Ectodermal cell (in vitro differentiated cells): ENCODE measurements at regions not wholly inside any gene's neighbourhood (a gene's known extent, or its start where the extent isn't known, plus 50 kb on each side); places are given as distances from the start of the nearest gene placed in this dataset.

Source experiments
- H3K27ac ChIP-seq: 2 replicates; pipeline ENCODE4 v1.7.0; 2013; ENCODE audit warnings: mild to moderate bottlenecking, low read depth, low read length; ENCODE audit not compliant: insufficient read depth, poor library complexity, severe bottlenecking
- H3K27me3 ChIP-seq: 2 replicates; pipeline ENCODE4 v1.7.0; 2013; ENCODE audit warnings: mild to moderate bottlenecking, low read length; ENCODE audit not compliant: insufficient read depth, control insufficient read depth, poor library complexity, severe bottlenecking
- H3K36me3 ChIP-seq: one replicate; pipeline ENCODE4 v1.7.0; 2013; ENCODE audit warnings: low read length; ENCODE audit not compliant: control insufficient read depth, insufficient read depth
- H3K4me1 ChIP-seq: one replicate; pipeline ENCODE4 v1.7.0; 2013; ENCODE audit warnings: low read length; ENCODE audit not compliant: control insufficient read depth, insufficient read depth
- H3K4me3 ChIP-seq: 2 replicates; pipeline ENCODE4 v1.7.0; 2013; ENCODE audit warnings: low read depth, low read length, control low read depth; ENCODE audit not compliant: insufficient read depth
- H3K9me3 ChIP-seq: 2 replicates; pipeline ENCODE4 v1.7.0; 2013; ENCODE audit warnings: mild to moderate bottlenecking, low read length, moderate library complexity; ENCODE audit not compliant: control insufficient read depth
- WGBS, 2 experiments: methylation state at CpG; one replicate each; pipeline ENCODE4 v1.1.7; 2013; ENCODE audit warnings: missing lambda C conversion rate in 2 of 2; 5-methylcytosine and 5-hydroxymethylcytosine counted together

- WGBS, 2 experiments = 38 to 44% methylated on average over 8 of the region's 8 CpGs
- H3K36me3 ChIP-seq = no peaks in the 10 kb centered on the region
- H3K27ac ChIP-seq = no peak overlapping the region
- no peak overlapping the region for H3K4me3 ChIP-seq
- no peaks in the 10 kb centered on the region for H3K27me3 ChIP-seq
- no peaks in the 10 kb centered on the region for H3K9me3 ChIP-seq
- no peaks in the 10 kb centered on the region for H3K4me1 ChIP-seq
Measured at GRCh38 chrX:4249401-4249800, 536.0 kb upstream of the PRKX start.

DNA sequence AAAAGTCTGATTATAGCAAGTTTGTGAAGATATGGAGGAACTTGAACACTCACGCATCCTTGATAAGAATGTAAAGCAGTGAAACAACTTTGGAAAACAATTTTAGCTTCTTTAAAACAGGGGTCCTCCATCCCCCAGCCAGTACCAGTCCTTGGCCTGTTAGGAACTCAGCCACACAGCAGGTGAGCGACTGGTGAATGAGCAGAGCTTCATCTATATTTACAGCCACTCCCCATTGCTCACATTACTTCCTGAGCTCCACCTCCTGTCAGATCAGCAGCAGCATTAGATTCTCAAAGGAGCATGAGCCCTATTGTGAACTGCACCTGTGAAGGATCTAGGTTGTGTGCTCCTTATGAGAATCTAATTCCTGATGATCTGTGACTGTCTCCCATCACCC, 530.3 kb upstream of the PRKX start:
- WGBS, 2 experiments = 94 to 100% methylated on average over 1 to 2 of the region's 2 CpGs
- Histone ChIP-seq H3K9me3 (no peaks in the 10 kb centered on the region), H3K36me3 (no peaks in the 10 kb centered on the region), H3K27me3 (no peaks in the 10 kb centered on the region), H3K4me3 (no peak overlapping the region), H3K27ac (no peak overlapping the region), H3K4me1 (no peaks in the 10 kb centered on the region)

GRCh38 chrX:4240541-4241194, 527.2 kb upstream of the PRKX start:
- Histone ChIP-seq H3K27ac (no peak overlapping the region), H3K27me3 (no peaks in the 10 kb centered on the region), H3K36me3 (no peaks in the 10 kb centered on the region), H3K9me3 (no peaks in the 10 kb centered on the region), H3K4me3 (no peak overlapping the region), H3K4me1 (no peaks in the 10 kb centered on the region)
- 94 to 96% methylated on average over 6 of the region's 6 CpGs for WGBS, 2 experiments

GRCh38 chrX:4239650-4240540, 526.4 kb upstream of the PRKX start:
- H3K4me3 ChIP-seq = no peak overlapping the region
- WGBS, 2 experiments = 91 to 96% methylated on average over 5 of the region's 5 CpGs
- no peak overlapping the region for H3K27ac ChIP-seq
- H3K27me3 ChIP-seq = no peaks in the 10 kb centered on the region
- no peaks in the 10 kb centered on the region for H3K36me3 ChIP-seq
- no peaks in the 10 kb centered on the region for H3K9me3 ChIP-seq
- no peaks in the 10 kb centered on the region for H3K4me1 ChIP-seq

DNA sequence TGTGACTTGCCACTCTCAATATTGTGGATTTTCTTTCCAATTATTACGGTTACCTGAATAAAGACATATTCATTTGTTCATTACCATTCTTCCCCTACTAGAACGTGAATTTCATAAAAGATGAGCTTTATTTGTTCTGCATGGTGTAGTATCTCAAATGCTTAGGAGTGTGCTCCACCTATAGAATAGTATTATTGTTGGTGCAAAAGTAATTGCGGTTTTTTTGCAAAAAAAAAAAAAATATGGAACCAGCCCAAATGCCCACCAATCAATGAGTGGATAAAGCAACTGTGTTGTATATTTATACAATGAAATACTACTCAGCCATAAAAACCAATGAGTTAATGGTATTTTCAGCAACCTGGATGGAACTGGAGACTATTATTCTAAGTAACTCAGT, 525.5 kb upstream of the PRKX start:
- no peaks in the 10 kb centered on the region for H3K27me3 ChIP-seq
- H3K4me1 ChIP-seq = no peaks in the 10 kb centered on the region
- no peak overlapping the region for H3K27ac ChIP-seq
- no peak overlapping the region for H3K4me3 ChIP-seq
- WGBS, 2 experiments = 100% methylated on average over 1 to 2 of the region's 3 CpGs
- H3K9me3 ChIP-seq = no peaks in the 10 kb centered on the region
- H3K36me3 ChIP-seq = no peaks in the 10 kb centered on the region

DNA sequence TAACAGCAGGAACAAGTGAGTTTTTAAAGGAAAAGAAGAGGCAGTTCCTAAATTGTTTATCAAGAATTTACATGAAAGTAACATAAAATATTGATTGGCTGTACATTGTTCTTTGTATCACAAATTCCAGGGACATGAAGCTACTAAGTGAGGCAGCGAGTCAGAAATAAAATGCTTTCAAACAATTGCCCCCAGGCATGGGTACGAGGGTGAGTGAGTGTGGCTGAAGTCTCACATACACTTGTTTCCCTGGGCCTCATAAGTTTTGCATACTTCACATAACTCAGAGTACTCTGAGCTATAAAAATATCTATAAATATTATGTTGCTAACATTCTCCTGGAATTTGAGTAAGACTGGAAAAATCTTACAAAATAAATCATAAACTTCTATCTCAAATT, 511.6 kb upstream of the PRKX start:
- Histone ChIP-seq H3K4me3 (no peak overlapping the region), H3K27ac (no peak overlapping the region), H3K9me3 (no peaks in the 10 kb centered on the region), H3K36me3 (no peaks in the 10 kb centered on the region), H3K4me1 (no peaks in the 10 kb centered on the region), H3K27me3 (no peaks in the 10 kb centered on the region)
- 57 to 82% methylated on average over 1 to 2 of the region's 2 CpGs for WGBS, 2 experiments

DNA sequence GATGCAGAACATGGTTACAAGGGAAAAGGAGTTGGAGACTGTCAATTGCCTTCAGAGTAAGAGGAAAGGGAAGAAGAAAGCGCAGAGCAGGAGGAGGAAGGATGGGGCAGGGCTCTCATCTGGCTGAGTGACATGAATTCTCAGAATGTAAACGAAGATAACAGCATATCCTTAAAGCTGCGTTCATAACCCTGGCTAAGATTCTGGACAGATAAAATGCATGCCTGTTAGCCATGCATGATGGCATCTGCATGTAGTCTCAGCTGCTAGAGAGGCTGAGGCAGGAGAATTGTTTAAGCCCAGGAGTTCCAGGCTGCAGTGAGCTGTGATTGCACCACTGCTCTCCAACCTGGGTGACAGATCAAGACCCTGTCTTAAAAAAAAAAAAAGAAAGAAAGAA, 493.5 kb upstream of the PRKX start:
- WGBS, 2 experiments = 86 to 89% methylated on average over 3 of the region's 3 CpGs
- no peaks in the 10 kb centered on the region for H3K27me3 ChIP-seq
- no peaks in the 10 kb centered on the region for H3K9me3 ChIP-seq
- H3K36me3 ChIP-seq = no peaks in the 10 kb centered on the region
- no peaks in the 10 kb centered on the region for H3K4me1 ChIP-seq
- no peak overlapping the region for H3K4me3 ChIP-seq
- no peak overlapping the region for H3K27ac ChIP-seq

GRCh38 chrX:4197971-4198370, 484.5 kb upstream of the PRKX start:
- Histone ChIP-seq H3K27me3 (no peaks in the 10 kb centered on the region), H3K36me3 (no peaks in the 10 kb centered on the region), H3K27ac (no peak overlapping the region), H3K4me3 (no peak overlapping the region), H3K9me3 (no peaks in the 10 kb centered on the region), H3K4me1 (no peaks in the 10 kb centered on the region)
- WGBS, 2 experiments = 95 to 100% methylated on average over 4 to 6 of the region's 6 CpGs

GRCh38 chrX:4193500-4194155, 480.2 kb upstream of the PRKX start:
- no peaks in the 10 kb centered on the region for H3K36me3 ChIP-seq
- no peak overlapping the region for H3K27ac ChIP-seq
- WGBS, 2 experiments = 95 to 96% methylated on average over 5 of the region's 6 CpGs
- no peak overlapping the region for H3K4me3 ChIP-seq
- no peaks in the 10 kb centered on the region for H3K9me3 ChIP-seq
- H3K27me3 ChIP-seq = no peaks in the 10 kb centered on the region
- no peaks in the 10 kb centered on the region for H3K4me1 ChIP-seq

DNA sequence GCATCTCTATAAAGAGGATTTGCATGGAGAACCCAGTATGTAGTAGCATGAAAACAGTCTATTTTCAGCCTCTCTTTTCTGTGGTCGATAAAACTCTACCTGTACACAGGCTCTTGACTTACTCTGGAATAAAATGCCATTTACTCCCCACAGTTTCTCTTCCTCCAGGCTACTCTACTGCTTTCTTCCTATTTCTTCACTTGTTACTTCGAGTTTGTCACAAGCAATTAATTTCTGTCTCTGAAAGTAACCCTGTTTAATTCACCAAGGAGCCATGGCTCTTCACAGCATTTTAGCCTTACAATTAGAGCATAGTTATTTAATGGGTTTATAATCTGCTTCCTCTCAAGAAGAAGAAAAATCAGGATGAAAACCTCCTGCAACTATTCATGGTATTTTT, 472.9 kb upstream of the PRKX start:
- 91 to 95% methylated on average over 2 of the region's 2 CpGs for WGBS, 2 experiments
- Histone ChIP-seq H3K9me3 (no peaks in the 10 kb centered on the region), H3K4me1 (no peaks in the 10 kb centered on the region)

More for the DNA sequence above, 472.9 kb upstream of the PRKX start:
- Histone ChIP-seq H3K27me3 (no peaks in the 10 kb centered on the region), H3K36me3 (no peaks in the 10 kb centered on the region), H3K4me3 (no peak overlapping the region), H3K27ac (no peak overlapping the region)
